ENCODE measurements at regions not wholly inside any gene's neighbourhood (a gene's known extent, or its start where the extent isn't known, plus 50 kb on each side); places are given as distances from the start of the nearest gene placed in this dataset.

DNA sequence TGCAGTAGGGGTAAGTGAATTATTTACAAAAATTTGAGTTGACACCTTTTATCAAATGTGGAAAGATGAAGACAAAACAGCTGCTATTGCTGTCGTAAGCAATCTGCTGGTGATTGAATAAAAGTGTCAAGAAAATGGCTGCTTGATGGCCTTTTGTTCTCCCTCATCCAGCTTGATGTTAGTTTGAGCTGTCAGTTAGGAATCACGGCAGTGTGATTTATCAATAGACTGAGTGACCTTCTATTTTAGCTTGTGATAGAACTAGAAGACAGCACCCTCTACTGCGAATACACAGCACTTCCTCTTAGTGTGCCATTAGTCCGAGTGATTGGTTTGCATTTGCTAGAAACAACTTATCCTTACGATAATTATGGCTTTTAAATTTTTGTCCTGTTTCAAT is 76.3 kb downstream of the MZT1 start:
- TF ChIP-seq, protein P1, sequence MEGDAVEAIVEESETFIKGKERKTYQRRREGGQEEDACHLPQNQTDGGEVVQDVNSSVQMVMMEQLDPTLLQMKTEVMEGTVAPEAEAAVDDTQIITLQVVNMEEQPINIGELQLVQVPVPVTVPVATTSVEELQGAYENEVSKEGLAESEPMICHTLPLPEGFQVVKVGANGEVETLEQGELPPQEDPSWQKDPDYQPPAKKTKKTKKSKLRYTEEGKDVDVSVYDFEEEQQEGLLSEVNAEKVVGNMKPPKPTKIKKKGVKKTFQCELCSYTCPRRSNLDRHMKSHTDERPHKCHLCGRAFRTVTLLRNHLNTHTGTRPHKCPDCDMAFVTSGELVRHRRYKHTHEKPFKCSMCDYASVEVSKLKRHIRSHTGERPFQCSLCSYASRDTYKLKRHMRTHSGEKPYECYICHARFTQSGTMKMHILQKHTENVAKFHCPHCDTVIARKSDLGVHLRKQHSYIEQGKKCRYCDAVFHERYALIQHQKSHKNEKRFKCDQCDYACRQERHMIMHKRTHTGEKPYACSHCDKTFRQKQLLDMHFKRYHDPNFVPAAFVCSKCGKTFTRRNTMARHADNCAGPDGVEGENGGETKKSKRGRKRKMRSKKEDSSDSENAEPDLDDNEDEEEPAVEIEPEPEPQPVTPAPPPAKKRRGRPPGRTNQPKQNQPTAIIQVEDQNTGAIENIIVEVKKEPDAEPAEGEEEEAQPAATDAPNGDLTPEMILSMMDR (IDR thresholded peaks at IDR 0.05): peak in 3 of 12 donors; percentile 17 to 40 (median 33)
- no peak for TF ChIP-seq POLR2A (IDR thresholded peaks at IDR 0.05)

All from heart left ventricle (tissue), 13 donors.